Activated T-cell treated with anti-CD3 and anti-CD28 coated beads, Interleukin-2, amount 50 U/mL, for 72 hours (primary cell): ENCODE measurements at regions not wholly inside any gene's neighbourhood (a gene's known extent, or its start where the extent isn't known, plus 50 kb on each side); places are given as distances from the start of the nearest gene placed in this dataset.

Experiments
- ATAC-seq, 2 donors: fragments of 150-1000 bp; cut with Tn5 transposase; replicated peaks in 1 of 2; 2 replicates each; pipeline ENCODE4 v1.10.0; 2021; ENCODE audit warnings: moderate library complexity in 2 of 2, mild to moderate bottlenecking in 1 of 2
- DNase-seq, 2 donors: peaks; one replicate each; pipeline ENCODE4 v3.0.0; 2021 to 2022; ENCODE audit warnings: mixed read lengths in 1 of 2
- H3K27ac Mint-ChIP-seq: one replicate; pipeline ENCODE4 v1.8.0; 2022; ENCODE audit warnings: mild to moderate bottlenecking, moderate library complexity, mixed read lengths
- H3K27me3 Mint-ChIP-seq: one replicate; pipeline ENCODE4 v1.8.0; 2022; ENCODE audit warnings: low read depth, mixed read lengths
- H3K36me3 Mint-ChIP-seq, 2 donors: one replicate each; pipeline ENCODE4 v1.8.0; 2022; ENCODE audit warnings: mixed read lengths in 2 of 2, mild to moderate bottlenecking in 1 of 2; ENCODE audit not compliant: insufficient read depth in 2 of 2
- H3K4me1 Mint-ChIP-seq: one replicate; pipeline ENCODE4 v1.8.0; 2022; ENCODE audit warnings: low read depth, mixed read lengths
- H3K4me3 Mint-ChIP-seq, 2 donors: one replicate each; pipeline ENCODE4 v1.8.0; 2022; ENCODE audit warnings: mild to moderate bottlenecking in 2 of 2, mixed read lengths in 2 of 2, moderate library complexity in 2 of 2
- H3K9me3 Mint-ChIP-seq, 2 donors: one replicate each; pipeline ENCODE4 v1.8.0; 2022; ENCODE audit warnings: mixed read lengths in 2 of 2

- Mint-ChIP-seq H3K27me3 (no peaks in the 10 kb centered on the region), H3K4me3 (peak overlapping the region; percentile 57 to 73), H3K4me1 (peaks cover 36% of the 10 kb centered on the region), H3K9me3 (no peaks in the 10 kb centered on the region), H3K27ac (peak overlapping the region; percentile 90), H3K36me3 (no peaks in the 10 kb centered on the region)
- ATAC-seq (peak; percentile 94 to 97), DNase-seq (peak; percentile 55 to 71)
Measured at GRCh38 chr10:89861584-89862301, 160.4 kb downstream of the KIF20B start.

DNA sequence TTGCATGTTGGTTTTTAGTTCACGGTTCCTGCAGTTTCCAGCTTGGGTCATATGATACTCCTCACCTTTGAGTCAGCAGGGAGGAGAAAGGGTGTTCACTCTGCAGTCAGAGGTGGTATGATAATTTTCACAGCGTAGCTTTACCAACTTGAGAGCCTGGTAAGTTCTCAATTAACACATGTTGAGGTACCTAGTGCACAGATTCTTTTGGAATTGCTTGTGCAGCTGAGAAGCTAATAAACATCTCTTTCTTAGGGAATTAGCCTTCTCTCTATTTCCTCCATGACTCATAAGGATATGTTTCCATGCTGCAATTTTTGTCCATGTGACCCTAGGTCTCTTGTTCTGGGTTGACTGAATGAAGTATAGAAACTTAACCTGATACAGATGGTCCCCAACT, 166.6 kb downstream of the KIF20B start:
- Mint-ChIP-seq H3K27ac (no peak overlapping the region), H3K36me3 (no peaks in the 10 kb centered on the region), H3K27me3 (peaks cover 7% of the 10 kb centered on the region), H3K4me1 (no peaks in the 10 kb centered on the region), H3K9me3 (no peaks in the 10 kb centered on the region), H3K4me3 (no peak overlapping the region)
- DNase-seq (no peak), ATAC-seq (no peak)

DNA sequence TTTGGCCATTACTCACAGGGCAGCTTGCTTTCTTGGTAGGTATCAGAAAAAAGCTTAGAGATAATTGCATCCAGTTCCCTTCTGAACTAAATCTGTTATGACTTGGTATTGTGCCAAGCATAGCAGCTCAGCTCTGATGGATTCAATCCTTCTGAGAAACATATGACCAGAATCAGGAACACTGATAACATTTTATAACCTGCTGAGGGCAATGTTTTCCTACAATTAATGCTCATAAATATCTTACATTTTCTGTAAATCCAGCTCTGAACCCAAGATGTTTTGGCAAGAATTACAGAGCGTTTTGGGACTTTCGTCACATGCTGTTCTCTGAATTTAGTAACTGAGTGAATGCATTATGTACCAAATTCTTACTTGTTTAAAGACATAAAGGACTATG, 167.8 kb downstream of the KIF20B start:
- Mint-ChIP-seq H3K36me3 (no peaks in the 10 kb centered on the region), H3K27ac (no peak overlapping the region), H3K27me3 (peaks cover 7% of the 10 kb centered on the region), H3K9me3 (no peaks in the 10 kb centered on the region), H3K4me1 (no peaks in the 10 kb centered on the region), H3K4me3 (no peak overlapping the region)
- ATAC-seq = no peak
- DNase-seq = no peak

DNA sequence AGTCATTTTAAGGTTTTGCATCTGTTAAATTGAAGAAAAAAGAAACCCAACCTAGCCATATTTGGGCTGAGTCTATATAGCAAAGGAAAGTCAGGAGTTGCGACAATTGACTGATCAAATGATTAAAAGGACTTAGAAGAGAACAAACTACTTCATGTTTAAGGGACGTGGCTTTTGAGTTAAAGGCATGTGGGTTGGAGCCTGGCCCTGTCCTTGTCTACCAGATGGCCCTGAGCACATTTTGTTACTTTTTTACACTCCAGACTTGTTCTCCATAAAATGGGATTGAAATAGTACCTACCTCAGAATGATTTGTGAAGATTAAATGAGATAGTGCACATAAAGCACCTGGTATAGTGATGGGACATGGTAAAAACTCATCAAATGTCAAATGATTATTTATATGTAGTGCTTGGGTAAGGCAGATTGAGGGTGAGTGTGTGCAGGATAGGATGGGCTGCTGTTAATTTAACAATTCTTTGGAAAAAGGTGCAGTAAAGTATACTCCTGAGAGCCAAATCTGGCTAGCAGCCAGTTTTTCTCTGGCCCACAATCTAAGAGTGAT, 168.3 kb downstream of the KIF20B start:
- no peak for ATAC-seq
- Mint-ChIP-seq H3K4me3 (no peak overlapping the region), H3K27ac (no peak overlapping the region), H3K36me3 (no peaks in the 10 kb centered on the region), H3K4me1 (no peaks in the 10 kb centered on the region), H3K27me3 (peaks cover 7% of the 10 kb centered on the region), H3K9me3 (no peaks in the 10 kb centered on the region)
- no peak for DNase-seq

DNA sequence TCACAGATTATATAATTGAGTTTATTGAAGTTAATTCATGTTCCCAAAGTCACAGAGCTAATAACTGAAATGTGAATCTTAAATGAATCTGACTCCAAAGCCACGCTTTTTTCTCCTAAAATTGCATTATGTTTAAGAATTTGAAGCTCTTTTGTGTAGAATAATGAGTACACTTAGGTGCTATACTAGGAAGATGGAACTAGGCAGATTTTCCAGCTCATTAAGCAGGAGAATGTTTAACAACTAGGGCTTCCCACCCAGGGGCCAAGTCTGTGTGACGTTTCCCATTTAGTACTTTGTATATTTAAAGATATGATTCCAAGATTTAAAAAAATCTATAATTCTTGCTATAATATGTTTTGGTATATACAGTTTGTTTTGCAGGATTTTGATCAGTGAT, 169.5 kb downstream of the KIF20B start:
- Mint-ChIP-seq H3K9me3 (no peaks in the 10 kb centered on the region), H3K36me3 (no peaks in the 10 kb centered on the region), H3K4me1 (no peaks in the 10 kb centered on the region), H3K4me3 (no peak overlapping the region), H3K27me3 (peaks cover 7% of the 10 kb centered on the region), H3K27ac (no peak overlapping the region)
- DNase-seq = no peak
- no peak for ATAC-seq

DNA sequence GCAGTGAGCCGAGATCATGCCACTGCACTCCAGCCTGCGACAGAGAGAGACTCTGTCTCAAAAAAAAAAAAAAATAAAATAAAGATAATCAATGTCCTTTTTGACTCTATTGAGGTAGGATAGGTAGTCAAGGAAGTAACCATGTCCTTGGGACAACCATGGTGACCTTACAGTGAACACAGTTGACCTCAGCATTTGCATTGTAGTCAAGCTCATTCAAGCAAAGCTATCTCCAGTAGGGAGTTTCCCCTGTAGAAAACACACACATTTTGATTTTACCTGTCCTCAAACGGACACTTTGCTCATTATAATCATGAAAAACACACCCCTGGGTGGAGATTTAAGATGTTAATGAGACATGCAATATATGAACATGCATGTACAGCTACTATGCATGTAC, 171.7 kb downstream of the KIF20B start:
- DNase-seq (no peak), ATAC-seq (no peak)
- H3K4me1 Mint-ChIP-seq = no peaks in the 10 kb centered on the region
- no peaks in the 10 kb centered on the region for H3K9me3 Mint-ChIP-seq
- H3K36me3 Mint-ChIP-seq = no peaks in the 10 kb centered on the region
- no peak overlapping the region for H3K27ac Mint-ChIP-seq
- H3K27me3 Mint-ChIP-seq = peaks cover 7% of the 10 kb centered on the region
- no peak overlapping the region for H3K4me3 Mint-ChIP-seq

GRCh38 chr10:89875557-89875956, 174.2 kb downstream of the KIF20B start:
- Mint-ChIP-seq H3K36me3 (no peaks in the 10 kb centered on the region), H3K27me3 (no peaks in the 10 kb centered on the region), H3K27ac (no peak overlapping the region), H3K4me1 (no peaks in the 10 kb centered on the region), H3K9me3 (no peaks in the 10 kb centered on the region), H3K4me3 (no peak overlapping the region)
- DNase-seq = no peak
- no peak for ATAC-seq

- no peak overlapping the region for H3K4me3 Mint-ChIP-seq
Measured at GRCh38 chr10:89879121-89879520, 177.7 kb downstream of the KIF20B start.

DNA sequence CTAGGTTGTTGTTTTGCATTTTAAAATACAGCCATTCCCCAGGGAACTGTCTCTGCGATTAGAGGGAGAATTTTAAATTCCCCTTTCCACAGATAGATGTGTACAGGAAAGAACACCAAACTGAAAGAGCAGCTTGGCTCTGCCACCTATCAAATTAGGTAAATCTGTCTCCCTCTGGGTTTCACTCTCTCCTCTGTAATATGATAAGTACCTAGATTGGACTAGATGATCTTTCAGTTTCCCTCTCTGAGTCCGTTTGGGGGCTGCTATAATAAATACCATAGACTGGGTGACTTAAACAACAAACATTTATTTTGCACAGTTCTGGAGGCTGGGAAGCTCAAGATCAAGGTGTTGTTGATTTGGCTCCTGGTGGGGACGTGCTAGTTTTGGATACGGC, 186.0 kb downstream of the KIF20B start:
- H3K27me3 Mint-ChIP-seq = peaks cover 18% of the 10 kb centered on the region
- no peak overlapping the region for H3K4me3 Mint-ChIP-seq
- no peaks in the 10 kb centered on the region for H3K4me1 Mint-ChIP-seq
- peaks cover 0 to 2% of the 10 kb centered on the region in 2 donors for H3K9me3 Mint-ChIP-seq
- DNase-seq (no peak), ATAC-seq (no peak)
- H3K36me3 Mint-ChIP-seq = peaks cover 2 to 3% of the 10 kb centered on the region in 2 donors
- H3K27ac Mint-ChIP-seq = no peak overlapping the region

More at GRCh38 chr10:89879121-89879520, 177.7 kb downstream of the KIF20B start:
- no peak overlapping the region for H3K27ac Mint-ChIP-seq
- H3K4me1 Mint-ChIP-seq = no peaks in the 10 kb centered on the region
- H3K36me3 Mint-ChIP-seq = peaks cover 2 to 3% of the 10 kb centered on the region in 2 donors
- H3K9me3 Mint-ChIP-seq = peaks cover 0 to 3% of the 10 kb centered on the region in 2 donors
- no peak for DNase-seq
- no peak for ATAC-seq
- H3K27me3 Mint-ChIP-seq = peaks cover 14% of the 10 kb centered on the region

GRCh38 chr10:89887830-89888229, 186.4 kb downstream of the KIF20B start:
- peaks cover 13% of the 10 kb centered on the region for H3K27me3 Mint-ChIP-seq
- no peaks in the 10 kb centered on the region for H3K4me1 Mint-ChIP-seq
- ATAC-seq (no peak), DNase-seq (no peak)
- no peaks in the 10 kb centered on the region for H3K9me3 Mint-ChIP-seq
- H3K4me3 Mint-ChIP-seq = no peak overlapping the region
- H3K27ac Mint-ChIP-seq = no peak overlapping the region
- H3K36me3 Mint-ChIP-seq = peaks cover 0 to under 1% of the 10 kb centered on the region in 2 donors

GRCh38 chr10:89888321-89889070, 187.1 kb downstream of the KIF20B start:
- Mint-ChIP-seq H3K27ac (no peak overlapping the region), H3K36me3 (no peaks in the 10 kb centered on the region), H3K4me1 (no peaks in the 10 kb centered on the region), H3K4me3 (no peak overlapping the region), H3K27me3 (peaks cover 12% of the 10 kb centered on the region), H3K9me3 (no peaks in the 10 kb centered on the region)
- no peak for DNase-seq
- peak in 1 of 2 donors; percentile 26 for ATAC-seq

DNA sequence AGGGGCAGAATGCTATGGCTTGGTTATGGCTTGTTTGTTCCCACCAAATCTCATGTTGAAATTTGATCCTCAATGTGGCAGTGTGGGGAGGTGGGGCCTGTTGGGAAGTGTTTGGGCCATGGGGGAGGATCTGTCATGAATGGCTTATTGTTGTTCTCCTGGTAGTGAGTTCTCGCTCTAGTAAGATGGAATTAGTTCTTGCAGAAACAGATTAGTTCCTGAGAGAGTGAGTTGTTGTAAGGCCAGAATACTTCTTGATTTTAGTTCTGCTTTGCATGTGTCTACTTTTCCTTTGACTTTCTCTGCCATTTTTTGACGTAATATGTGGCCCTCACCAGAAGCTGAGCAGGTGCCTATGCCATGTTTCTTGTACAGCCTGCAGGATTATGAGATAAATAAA, 188.2 kb downstream of the KIF20B start:
- Mint-ChIP-seq H3K4me3 (no peak overlapping the region), H3K36me3 (no peaks in the 10 kb centered on the region), H3K27ac (no peak overlapping the region), H3K27me3 (peaks cover 12% of the 10 kb centered on the region), H3K4me1 (no peaks in the 10 kb centered on the region), H3K9me3 (no peaks in the 10 kb centered on the region)
- no peak for DNase-seq
- ATAC-seq = no peak

GRCh38 chr10:89891006-89891535, 189.7 kb downstream of the KIF20B start:
- H3K27ac Mint-ChIP-seq = no peak overlapping the region
- ATAC-seq (no peak), DNase-seq (no peak)
- no peaks in the 10 kb centered on the region for H3K4me1 Mint-ChIP-seq
- no peaks in the 10 kb centered on the region for H3K36me3 Mint-ChIP-seq
- no peaks in the 10 kb centered on the region for H3K9me3 Mint-ChIP-seq
- peaks cover 12% of the 10 kb centered on the region for H3K27me3 Mint-ChIP-seq
- no peak overlapping the region for H3K4me3 Mint-ChIP-seq
